Esophagus (tissue), 2 donors: ENCODE measurements at regions not wholly inside any gene's neighbourhood (a gene's known extent, or its start where the extent isn't known, plus 50 kb on each side); places are given as distances from the start of the nearest gene placed in this dataset.

Source experiments
- H3K27ac ChIP-seq, 2 donors: one replicate each; pipeline ENCODE4 v1.5.1; 2013; ENCODE audit warnings: low read depth in 2 of 2, mild to moderate bottlenecking in 2 of 2, inconsistent platforms in 1 of 2, low read length in 1 of 2, moderate library complexity in 1 of 2
- H3K27me3 ChIP-seq, 2 donors: one replicate each; pipeline ENCODE4 v1.6.1; 2013; ENCODE audit warnings: low read length in 2 of 2, control low read depth in 1 of 2, mild to moderate bottlenecking in 1 of 2; ENCODE audit not compliant: insufficient read depth in 2 of 2, control insufficient read depth in 1 of 2
- H3K36me3 ChIP-seq, 2 donors: one replicate each; pipeline ENCODE4 v1.6.1; 2013; ENCODE audit warnings: low read length in 1 of 2; ENCODE audit not compliant: control insufficient read depth in 2 of 2, insufficient read depth in 2 of 2
- H3K4me1 ChIP-seq, 2 donors: one replicate each; pipeline ENCODE4 v1.6.1; 2013; ENCODE audit warnings: low read length in 1 of 2; ENCODE audit not compliant: control insufficient read depth in 2 of 2, insufficient read depth in 2 of 2
- H3K4me3 ChIP-seq, 2 donors: one replicate each; pipeline ENCODE4 v1.5.1; 2013; ENCODE audit warnings: low read length in 2 of 2, mild to moderate bottlenecking in 2 of 2, low read depth in 1 of 2, moderate library complexity in 1 of 2
- H3K9me3 ChIP-seq, 2 donors: one replicate each; pipeline ENCODE4 v1.6.1; 2013; ENCODE audit warnings: mild to moderate bottlenecking in 2 of 2, low read depth in 1 of 2, low read length in 1 of 2, moderate library complexity in 1 of 2; ENCODE audit not compliant: control insufficient read depth in 2 of 2, insufficient read depth in 1 of 2
- WGBS, 2 donors: extraction: QIAGEN DNeasy Blood & Tissue Kit; methylation state at CpG; one replicate each; pipeline ENCODE4 v1.1.7; 2013; 5-methylcytosine and 5-hydroxymethylcytosine counted together
- donor health status: healthy with polysubstance abuse.
- donor health status: Bipolar disorder and iron deficiency.

DNA sequence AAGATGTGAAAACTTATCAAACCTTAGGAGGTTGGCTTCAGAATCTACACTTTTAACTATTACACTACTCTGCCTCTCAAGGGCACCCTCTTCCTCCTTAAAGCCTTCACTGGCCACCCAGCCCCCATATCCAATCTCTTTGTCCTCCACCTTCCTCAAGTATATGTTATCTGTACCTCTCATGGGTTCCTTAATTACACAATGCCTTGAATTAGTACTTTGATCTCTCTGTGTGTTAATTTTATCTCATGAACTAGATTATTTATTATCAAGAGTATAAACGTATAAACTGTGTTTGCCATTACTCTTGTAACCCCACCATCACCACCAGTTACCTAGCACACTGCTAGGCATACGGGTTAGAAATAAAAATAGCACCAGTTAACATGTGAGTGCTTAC is 83.3 kb downstream of the NCR2 start:
- no peaks in the 10 kb centered on the region for H3K36me3 ChIP-seq
- WGBS, 2 donors: 58 to 84% methylated on average over 2 of the region's 2 CpGs
- no peaks in the 10 kb centered on the region for H3K27me3 ChIP-seq
- no peaks in the 10 kb centered on the region for H3K4me1 ChIP-seq
- H3K9me3 ChIP-seq: peaks cover 3 to 7% of the 10 kb centered on the region in 2 donors
- H3K4me3 ChIP-seq: no peak overlapping the region
- no peak overlapping the region for H3K27ac ChIP-seq

GRCh38 chr6:41419385-41419784 is 84.0 kb downstream of the NCR2 start:
- 88 to 90% methylated on average over 3 of the region's 3 CpGs for WGBS, 2 donors

GRCh38 chr6:41420186-41420585 is 84.8 kb downstream of the NCR2 start:
- H3K27ac ChIP-seq: no peak overlapping the region

More at GRCh38 chr6:41419385-41419784, 84.0 kb downstream of the NCR2 start:
- H3K27me3 ChIP-seq: no peaks in the 10 kb centered on the region
- no peak overlapping the region for H3K4me3 ChIP-seq
- no peaks in the 10 kb centered on the region for H3K4me1 ChIP-seq
- H3K27ac ChIP-seq: no peak overlapping the region
- peaks cover 3 to 7% of the 10 kb centered on the region in 2 donors for H3K9me3 ChIP-seq
- H3K36me3 ChIP-seq: no peaks in the 10 kb centered on the region

GRCh38 chr6:41422161-41422560 is 86.8 kb downstream of the NCR2 start:
- no peak overlapping the region for H3K4me3 ChIP-seq
- H3K36me3 ChIP-seq: no peaks in the 10 kb centered on the region
- WGBS, 2 donors: 54 to 57% methylated on average over 5 of the region's 5 CpGs
- no peaks in the 10 kb centered on the region for H3K27me3 ChIP-seq
- peaks cover 3 to 7% of the 10 kb centered on the region in 2 donors for H3K9me3 ChIP-seq
- peaks cover 0 to under 1% of the 10 kb centered on the region in 2 donors for H3K4me1 ChIP-seq
- no peak overlapping the region for H3K27ac ChIP-seq

More at GRCh38 chr6:41420186-41420585, 84.8 kb downstream of the NCR2 start:
- Histone ChIP-seq H3K4me1 (no peaks in the 10 kb centered on the region), H3K9me3 (peaks cover 3 to 7% of the 10 kb centered on the region in 2 donors), H3K36me3 (no peaks in the 10 kb centered on the region), H3K27me3 (no peaks in the 10 kb centered on the region), H3K4me3 (no peak overlapping the region)
- 79 to 84% methylated on average over 4 of the region's 4 CpGs for WGBS, 2 donors

GRCh38 chr6:41423002-41423401 is 87.6 kb downstream of the NCR2 start:
- H3K9me3 ChIP-seq: peaks cover 3 to 7% of the 10 kb centered on the region in 2 donors
- H3K4me1 ChIP-seq: peaks cover 0 to 6% of the 10 kb centered on the region in 2 donors
- H3K36me3 ChIP-seq: no peaks in the 10 kb centered on the region
- no peak overlapping the region for H3K4me3 ChIP-seq
- H3K27ac ChIP-seq: no peak overlapping the region
- no peaks in the 10 kb centered on the region for H3K27me3 ChIP-seq

DNA sequence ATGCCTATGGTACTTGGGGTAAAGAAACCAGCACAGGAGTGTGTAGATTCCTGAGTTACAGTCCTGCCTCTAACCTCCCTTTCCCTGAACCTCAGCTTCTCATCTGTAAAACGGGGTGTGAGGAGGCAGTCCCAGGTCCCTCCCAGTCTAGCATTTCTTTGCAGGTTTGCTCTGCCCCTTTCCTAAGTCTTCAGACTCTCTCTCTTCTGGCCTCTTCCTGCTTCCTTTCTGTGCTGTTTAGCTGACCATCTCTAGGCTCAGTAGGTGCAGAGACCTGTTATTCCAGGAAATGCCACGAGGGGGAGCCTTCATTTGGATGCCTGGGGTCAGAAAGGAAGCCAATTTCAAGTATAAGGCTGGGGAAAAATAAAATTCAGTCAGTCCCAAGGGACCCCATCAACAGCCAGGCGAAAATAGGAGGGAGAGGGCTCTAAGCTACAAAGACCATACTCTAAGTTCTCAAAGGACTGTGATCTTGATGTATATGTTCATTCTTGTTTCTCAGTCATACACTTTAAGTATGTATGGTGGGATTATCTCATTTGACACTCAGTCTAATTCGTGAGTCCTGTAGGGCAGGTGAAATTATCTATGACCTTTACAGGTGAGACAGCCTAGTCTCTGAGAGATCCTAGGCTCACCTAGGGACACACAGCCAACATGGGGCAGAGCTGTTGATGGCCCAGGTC is 89.1 kb downstream of the NCR2 start:
- no peak overlapping the region for H3K27ac ChIP-seq
- no peak overlapping the region for H3K4me3 ChIP-seq
- H3K9me3 ChIP-seq: peaks cover 3 to 4% of the 10 kb centered on the region in 2 donors
- 7 to 8% methylated on average over 4 of the region's 4 CpGs for WGBS, 2 donors
- H3K4me1 ChIP-seq: peaks cover 0 to 8% of the 10 kb centered on the region in 2 donors
- H3K27me3 ChIP-seq: no peaks in the 10 kb centered on the region
- H3K36me3 ChIP-seq: no peaks in the 10 kb centered on the region

DNA sequence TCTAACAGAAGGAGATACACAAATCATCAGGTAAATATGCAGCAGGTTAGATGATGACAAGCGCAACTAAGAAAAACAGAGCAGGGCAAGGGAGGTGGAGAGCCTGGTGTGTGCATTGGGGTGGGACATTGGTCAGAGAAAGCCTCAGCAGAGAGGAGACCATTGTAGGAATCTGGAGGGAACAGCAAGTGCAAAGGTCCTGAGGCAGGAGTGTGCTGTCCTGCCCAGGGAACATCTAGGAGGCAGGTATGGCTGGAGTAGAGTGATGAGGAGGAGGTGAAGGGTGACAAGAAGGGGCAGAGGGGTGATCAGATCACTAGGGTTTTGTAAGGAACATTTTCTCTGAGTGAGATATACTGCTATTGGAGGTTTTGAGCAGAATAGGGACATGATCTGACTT is 90.1 kb downstream of the NCR2 start:
- Histone ChIP-seq H3K27me3 (no peaks in the 10 kb centered on the region), H3K4me3 (no peak overlapping the region), H3K27ac (no peak overlapping the region), H3K36me3 (no peaks in the 10 kb centered on the region), H3K4me1 (peaks cover 0 to 8% of the 10 kb centered on the region in 2 donors), H3K9me3 (no peaks in the 10 kb centered on the region)
- 100% methylated on average over 1 of the region's 1 CpG for WGBS, 2 donors

DNA sequence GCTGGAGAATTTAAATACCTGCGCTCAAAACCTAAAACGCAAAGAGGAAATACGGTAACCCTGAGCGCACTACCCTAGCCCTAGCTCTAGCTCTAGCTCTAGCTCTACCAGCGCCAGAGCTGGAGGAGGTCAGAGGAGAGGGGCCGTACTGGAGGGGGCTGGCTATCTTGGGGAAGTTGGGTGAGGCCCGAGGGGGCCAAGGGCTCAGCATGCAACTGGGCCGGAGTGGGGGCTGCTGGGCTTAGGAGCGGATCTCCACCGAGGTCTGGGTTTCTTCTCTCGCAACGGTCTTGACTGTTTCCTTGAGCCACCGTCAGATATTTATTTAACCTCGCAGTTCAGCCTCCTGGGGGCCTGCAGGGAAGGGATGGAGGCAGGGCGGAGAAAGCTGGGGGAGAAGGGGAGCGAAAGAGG is 91.0 kb downstream of the NCR2 start:
- Histone ChIP-seq H3K36me3 (no peaks in the 10 kb centered on the region), H3K4me1 (peaks cover 0 to 8% of the 10 kb centered on the region in 2 donors), H3K4me3 (no peak overlapping the region), H3K9me3 (no peaks in the 10 kb centered on the region), H3K27ac (no peak overlapping the region), H3K27me3 (no peaks in the 10 kb centered on the region)
- 38 to 43% methylated on average over 16 of the region's 16 CpGs for WGBS, 2 donors

GRCh38 chr6:41426888-41427641 is 91.7 kb downstream of the NCR2 start:
- peak overlapping the region in 1 of 2 donors; percentile 43 for H3K4me3 ChIP-seq
- WGBS, 2 donors: 29 to 31% methylated on average over 29 to 30 of the region's 30 CpGs

More at GRCh38 chr6:41426888-41427641, 91.7 kb downstream of the NCR2 start:
- H3K9me3 ChIP-seq: no peaks in the 10 kb centered on the region
- H3K27ac ChIP-seq: no peak overlapping the region
- no peaks in the 10 kb centered on the region for H3K36me3 ChIP-seq
- peaks cover 0 to 8% of the 10 kb centered on the region in 2 donors for H3K4me1 ChIP-seq
- no peaks in the 10 kb centered on the region for H3K27me3 ChIP-seq
